IPS-NIHi7 (cell line): ENCODE measurements at regions not wholly inside any gene's neighbourhood (a gene's known extent, or its start where the extent isn't known, plus 50 kb on each side); places are given as distances from the start of the nearest gene placed in this dataset.
"Not testable (repeated sequence)": the region's sequence is repeated elsewhere in the genome, so short reads cannot be mapped to it uniquely, and the experiment has no call there.

Experiments used
- DNase-seq: peaks from one replicate; pipeline ENCODE4 v3.0.0; 2012; ENCODE audit warnings: mixed read lengths; ENCODE audit errors: extremely low spot score

GRCh38 chr7:93048136-93048930, 69.4 kb downstream of the SAMD9 start:
- no peak for DNase-seq

GRCh38 chr7:93047514-93048099, 70.2 kb downstream of the SAMD9 start:
- no peak for DNase-seq

GRCh38 chr7:93046641-93047040, 71.1 kb downstream of the SAMD9 start:
- no peak for DNase-seq

GRCh38 chr7:93044147-93044810, 73.5 kb downstream of the SAMD9 start:
- DNase-seq: peak; percentile 50

DNA sequence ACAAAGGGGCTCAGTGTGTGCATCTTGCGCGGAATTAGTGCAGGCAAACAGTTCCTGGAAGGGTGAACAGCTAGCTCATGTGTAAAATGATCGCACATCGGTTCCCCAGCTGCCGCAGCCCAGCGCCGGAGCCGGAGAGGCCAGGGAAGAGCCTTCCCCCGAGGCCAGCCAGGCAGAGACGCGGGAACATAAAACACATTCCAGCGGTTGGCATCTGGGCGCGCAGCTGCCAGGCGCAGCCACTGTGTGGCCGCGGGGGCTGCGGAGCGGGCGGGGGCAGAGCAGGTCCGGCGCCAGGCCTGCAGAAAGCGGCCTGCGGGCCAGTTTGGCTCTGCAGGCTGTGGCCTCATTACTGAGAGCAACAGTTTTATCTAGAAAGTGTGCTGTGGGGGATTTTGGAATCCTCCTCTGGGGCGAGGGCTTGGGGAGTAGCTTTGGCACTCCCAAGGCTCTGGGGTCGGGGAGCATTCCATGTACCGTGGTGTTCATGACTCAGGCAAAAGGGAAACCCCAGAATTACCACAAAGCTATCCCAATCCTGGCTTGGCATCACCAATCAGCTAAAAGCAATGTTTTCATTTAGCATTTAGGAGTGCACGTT, 74.3 kb downstream of the SAMD9 start:
- DNase-seq: peak; percentile 53

- DNase-seq: no peak
These were observed 77.4 kb downstream of the SAMD9 start for GRCh38 chr7:93040355-93040754.

GRCh38 chr7:93039786-93040185, 78.0 kb downstream of the SAMD9 start:
- no peak for DNase-seq

- no peak for DNase-seq
These were observed 78.5 kb downstream of the SAMD9 start for GRCh38 chr7:93039282-93039681.

GRCh38 chr7:93036807-93037206, 81.0 kb downstream of the SAMD9 start:
- DNase-seq: no peak

DNA sequence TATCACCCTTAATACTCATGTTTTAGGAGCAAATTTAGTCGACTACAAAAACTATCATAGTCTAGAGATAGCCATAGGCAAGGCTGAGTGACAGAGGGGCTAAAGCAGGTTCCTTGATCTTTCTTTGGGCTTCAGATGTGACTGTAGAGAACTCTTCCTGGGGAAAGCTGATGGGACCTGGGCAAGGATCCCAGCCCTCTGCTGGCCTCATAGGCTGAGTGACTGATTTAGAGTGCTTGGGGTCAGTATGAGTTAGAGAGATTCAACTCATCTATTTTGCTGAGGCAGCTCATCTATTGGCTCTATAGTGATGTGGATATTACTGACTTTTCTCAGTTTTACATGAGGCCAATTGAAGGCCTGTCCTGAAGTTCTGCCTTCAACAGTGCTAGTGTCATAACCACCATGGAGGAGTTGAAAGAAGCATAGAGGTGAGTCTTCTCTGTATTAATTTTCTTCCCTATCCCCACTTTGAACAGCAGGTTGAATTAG, 81.6 kb downstream of the SAMD9 start:
- no peak for DNase-seq

GRCh38 chr7:93031795-93032194, 86.0 kb downstream of the SAMD9 start:
- DNase-seq: no peak

GRCh38 chr7:93030605-93031225, 87.1 kb downstream of the SAMD9 start:
- DNase-seq: no peak

- DNase-seq: no peak
These were observed 88.7 kb downstream of the SAMD9 start for GRCh38 chr7:93029056-93029455.

GRCh38 chr7:93028610-93029009, 89.2 kb downstream of the SAMD9 start:
- DNase-seq: no peak

- DNase-seq: no peak
These were observed 90.7 kb downstream of the SAMD9 start for GRCh38 chr7:93027044-93027443.

- DNase-seq: no peak
These were observed 91.4 kb downstream of the SAMD9 start for GRCh38 chr7:93026425-93026824.

DNA sequence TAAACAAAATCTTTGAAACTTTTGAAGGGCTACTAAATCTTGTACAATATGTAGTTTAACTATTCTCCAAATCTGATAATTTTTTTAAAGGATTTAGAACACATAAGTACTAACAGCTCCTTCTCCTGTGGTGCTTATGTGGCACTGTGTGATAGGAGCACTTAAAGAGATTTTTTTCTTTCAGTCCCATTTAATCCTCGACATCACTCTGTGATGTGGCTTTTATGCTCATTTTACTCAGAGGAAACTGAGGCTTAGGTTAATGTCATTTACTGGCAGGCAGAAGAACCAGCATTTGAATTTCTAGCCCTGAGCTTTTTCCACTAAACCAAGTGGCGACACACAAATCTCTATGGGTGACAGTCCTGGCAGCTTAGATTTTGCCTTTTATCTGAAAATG, 92.4 kb downstream of the SAMD9 start:
- DNase-seq: no peak

- DNase-seq: not testable (repeated sequence)
These were observed 94.8 kb downstream of the SAMD9 start for GRCh38 chr7:93022931-93023478.

DNA sequence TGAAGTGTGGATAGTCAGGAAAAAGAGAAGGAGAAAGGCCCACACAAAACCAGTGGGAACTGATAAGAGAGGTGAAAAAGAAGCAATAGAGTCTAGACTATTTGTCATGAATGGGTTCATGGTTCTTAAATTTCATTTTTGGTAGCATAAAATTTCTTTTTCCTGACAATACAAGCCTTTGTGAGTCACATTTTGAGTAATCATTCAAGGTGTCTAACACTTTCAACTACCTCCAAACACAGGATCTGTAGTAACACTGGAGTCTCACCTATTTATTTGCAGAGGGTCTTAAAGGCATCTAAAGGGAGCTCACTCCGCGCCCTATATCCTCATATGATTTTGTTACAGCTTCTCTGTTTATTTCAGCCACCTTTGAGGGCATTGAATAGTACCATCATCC, 96.0 kb downstream of the SAMD9 start:
- no peak for DNase-seq

DNA sequence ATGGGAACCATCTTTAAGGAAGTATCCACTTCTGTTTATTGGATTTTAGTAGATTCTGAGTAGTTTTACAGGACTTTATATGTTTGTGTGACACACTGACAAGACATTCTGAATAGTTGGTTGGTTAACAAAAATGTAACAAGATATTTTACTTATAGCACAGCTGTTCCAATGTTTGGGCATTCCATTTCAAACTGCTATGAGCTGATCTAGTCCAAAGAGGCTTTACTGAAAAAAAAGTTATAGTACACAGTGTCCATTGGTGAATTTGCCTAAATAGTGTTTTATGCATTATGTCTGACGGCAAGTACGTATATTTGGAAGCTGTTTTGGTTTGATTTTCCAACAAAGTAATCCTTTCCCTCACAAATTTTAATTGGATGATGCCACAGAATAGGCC, 99.1 kb downstream of the SAMD9 start:
- DNase-seq: no peak

- DNase-seq: no peak
These were observed 100.9 kb downstream of the SAMD9 start for GRCh38 chr7:93016681-93017381.
